GM18861 (cell line): ENCODE measurements at regions not wholly inside any gene's neighbourhood (a gene's known extent, or its start where the extent isn't known, plus 50 kb on each side); places are given as distances from the start of the nearest gene placed in this dataset.

Source experiments
- ATAC-seq: cut with Tn5 transposase; IDR thresholded peaks from one replicate; pipeline ENCODE4 v1.9.1; 2021; ENCODE audit not compliant: unreplicated experiment

DNA sequence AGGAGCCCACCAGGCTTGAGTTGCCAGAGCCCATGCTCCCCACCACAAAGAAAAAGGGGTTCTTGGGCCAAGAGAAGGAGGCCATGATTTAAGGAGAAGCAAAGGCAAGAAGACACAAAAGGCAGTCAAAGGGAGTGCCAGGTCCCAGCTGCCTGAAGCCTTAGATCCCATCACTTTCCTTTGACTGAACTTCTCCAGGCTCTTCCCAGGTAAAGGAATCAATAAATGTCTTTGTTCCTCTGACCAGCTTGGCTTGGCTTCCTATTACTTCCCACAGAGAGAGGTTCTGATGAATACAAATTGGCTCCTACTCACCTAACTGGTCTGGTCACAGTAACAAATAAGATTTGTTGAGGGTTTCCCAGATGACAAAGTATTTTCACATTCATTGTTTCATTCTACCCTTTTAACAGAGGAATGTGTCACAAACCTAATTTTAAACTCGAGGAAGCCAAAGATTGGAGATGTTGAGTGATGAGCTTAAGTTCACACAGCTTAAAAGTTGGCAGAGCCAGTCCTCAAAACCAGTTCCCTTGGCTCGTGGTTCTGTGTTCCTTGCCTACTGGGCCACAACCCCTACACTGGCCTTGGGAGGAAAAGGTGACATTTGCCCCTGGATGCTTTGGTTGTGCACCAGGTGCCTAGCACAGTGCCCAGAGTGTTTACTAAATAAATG, 96.4 kb upstream of the SESN3 start:
- ATAC-seq, result no peak

DNA sequence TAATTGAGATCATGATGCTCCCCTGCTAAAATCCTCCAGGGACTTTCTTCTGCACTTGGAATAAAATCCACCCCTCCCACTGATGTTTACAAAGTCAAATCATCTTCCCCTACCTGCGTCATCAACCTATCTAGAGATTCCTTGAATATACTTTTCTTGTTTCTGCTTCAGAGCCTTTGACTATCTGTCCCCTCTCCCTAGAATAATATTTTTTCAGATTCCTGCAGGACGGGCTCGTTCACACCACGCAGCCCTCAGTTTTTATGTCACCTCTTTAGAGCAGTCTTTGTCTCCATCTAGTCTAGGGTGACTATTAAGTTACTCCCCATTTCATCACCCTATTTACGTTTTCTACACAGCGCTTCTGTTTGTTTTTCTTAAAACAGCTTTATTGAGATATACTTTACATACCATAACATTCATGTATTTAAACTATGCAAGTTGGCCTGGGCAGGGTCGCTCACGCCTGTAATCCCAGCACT, 94.8 kb upstream of the SESN3 start:
- no peak for ATAC-seq

DNA sequence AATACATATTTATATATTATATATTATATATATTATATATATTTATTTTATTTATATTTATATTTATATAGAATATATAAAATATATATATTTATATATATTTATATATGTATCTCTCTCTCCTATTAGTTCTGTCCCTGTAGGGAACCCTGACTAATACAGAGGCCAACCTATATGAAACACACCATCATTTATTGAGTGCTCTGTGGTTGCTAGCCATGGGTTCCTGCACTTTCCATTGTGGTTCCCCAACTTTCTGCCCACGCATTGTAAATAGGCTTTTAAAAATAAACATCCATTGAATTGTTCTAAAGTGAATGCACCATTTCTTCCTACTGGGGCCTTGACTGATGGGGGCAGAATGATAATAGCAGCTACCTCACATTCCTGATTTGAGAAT, 93.8 kb upstream of the SESN3 start:
- ATAC-seq, result no peak

DNA sequence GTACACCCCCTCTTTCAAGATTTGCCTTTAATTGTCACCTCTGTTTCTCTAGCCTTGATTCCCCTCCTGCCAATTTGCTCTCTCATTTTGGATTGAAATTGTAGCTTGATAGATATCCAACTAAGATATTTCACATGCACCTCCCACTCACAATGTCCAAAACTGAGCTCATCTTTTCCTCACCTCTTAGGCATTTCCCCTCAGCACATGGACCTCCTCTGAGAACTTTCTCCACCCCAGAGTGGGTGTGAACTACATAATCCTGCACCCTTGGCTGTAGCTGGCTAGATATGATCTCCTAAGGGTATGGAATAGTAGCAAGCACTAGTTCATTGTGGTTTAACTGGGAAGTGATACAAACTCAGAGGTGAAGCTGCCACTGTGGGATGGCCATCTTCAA, 91.5 kb upstream of the SESN3 start:
- no peak for ATAC-seq

DNA sequence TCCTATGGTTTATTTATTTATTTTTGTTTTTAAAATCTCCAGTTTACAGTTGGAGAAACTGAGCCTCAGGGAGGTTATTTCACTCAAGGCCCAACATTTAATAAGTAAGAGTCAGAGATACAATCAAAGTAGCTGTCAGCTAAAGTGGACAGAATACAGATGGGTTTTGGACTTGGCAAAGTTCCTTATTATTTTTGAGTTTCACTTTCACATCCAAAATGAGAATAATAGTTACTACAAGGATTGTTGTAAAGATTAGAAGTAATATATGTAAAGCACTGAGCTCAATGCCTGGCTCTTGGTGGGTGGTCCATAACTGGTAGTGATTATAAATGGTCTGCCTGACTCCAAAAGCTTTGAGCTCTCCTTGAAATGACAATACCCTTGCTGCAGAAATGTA, 87.5 kb upstream of the SESN3 start:
- ATAC-seq, result no peak

DNA sequence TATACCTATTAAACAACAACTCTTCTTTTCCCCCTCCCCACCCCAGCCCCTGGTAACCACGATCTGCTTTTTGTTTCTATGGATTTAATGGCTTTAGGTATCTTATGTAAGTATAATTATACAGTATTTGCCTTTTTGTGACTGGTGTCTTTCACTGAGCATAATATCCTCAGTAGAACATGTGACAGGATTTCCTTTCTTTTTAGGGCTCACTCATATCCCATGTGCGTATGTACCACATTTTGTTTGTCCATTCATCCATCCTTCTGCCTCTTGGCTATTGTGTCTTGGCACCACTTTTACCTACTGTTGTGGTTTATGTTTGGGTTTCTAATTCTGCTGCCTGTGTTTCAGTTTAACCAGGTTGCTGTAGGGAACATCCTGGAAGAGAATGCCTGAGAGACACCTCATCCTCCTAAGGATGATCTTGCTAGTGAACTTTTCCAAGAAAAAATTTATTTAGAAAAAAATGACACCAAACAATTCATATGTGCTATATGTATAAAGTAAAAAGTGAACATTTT, 77.6 kb upstream of the SESN3 start:
- no peak for ATAC-seq

DNA sequence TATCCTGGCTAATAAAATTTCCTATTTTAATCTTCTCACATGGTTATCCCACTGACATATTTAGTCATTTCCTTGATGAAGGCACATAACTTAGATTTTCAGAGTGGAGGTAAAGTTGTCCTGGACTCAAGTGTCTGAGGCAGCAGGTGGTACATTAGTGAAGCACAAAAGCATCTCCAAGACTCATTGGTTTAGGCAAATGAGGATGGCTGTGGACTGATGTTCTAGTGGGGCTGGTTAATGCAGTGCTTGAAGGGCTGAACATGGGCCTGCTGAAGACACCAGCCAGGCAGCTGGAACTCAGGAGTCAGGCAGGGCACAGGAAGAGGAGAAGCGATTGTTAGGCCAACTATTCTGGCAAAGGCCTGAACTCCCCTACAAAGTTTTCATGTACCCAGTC, 76.3 kb upstream of the SESN3 start:
- ATAC-seq, result no peak

DNA sequence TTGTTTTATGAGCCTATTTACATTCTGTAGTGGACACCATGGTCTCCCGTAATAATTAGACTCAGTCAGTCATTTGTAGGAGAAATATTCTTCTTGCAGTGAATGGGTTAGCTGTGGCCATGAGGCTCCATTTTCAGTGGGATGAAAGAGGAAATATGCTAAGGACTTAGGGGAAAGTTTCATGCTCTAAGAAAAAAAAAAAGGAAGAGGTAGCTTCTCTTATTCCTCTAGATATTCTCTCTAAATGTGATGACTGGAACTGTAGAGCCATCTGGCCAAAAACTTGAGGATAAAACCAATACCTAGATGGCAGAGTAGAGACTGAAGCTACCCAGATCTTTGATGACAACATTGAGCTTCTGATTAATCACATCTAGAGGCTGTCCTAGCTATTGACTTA, 75.8 kb upstream of the SESN3 start:
- no peak for ATAC-seq

DNA sequence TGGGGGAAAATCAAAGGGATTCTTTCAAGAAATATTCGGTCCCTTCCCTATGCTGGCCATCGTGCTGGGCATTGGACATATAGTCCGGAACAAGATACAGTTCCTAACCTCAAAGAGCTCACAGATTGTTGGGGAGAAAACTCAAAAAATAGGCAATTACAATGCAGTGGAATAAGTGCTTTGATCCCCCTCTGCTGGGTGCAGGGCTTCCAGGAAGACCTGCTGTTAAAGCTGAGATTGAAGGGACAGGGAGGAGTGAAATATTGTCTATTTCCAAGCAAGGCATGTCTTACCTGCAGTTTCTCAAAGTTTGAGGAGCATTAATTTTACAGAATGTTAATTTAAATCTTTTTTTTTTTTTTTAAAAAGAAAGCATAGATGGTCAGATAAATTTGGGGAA, 75.1 kb upstream of the SESN3 start:
- ATAC-seq, result no peak

DNA sequence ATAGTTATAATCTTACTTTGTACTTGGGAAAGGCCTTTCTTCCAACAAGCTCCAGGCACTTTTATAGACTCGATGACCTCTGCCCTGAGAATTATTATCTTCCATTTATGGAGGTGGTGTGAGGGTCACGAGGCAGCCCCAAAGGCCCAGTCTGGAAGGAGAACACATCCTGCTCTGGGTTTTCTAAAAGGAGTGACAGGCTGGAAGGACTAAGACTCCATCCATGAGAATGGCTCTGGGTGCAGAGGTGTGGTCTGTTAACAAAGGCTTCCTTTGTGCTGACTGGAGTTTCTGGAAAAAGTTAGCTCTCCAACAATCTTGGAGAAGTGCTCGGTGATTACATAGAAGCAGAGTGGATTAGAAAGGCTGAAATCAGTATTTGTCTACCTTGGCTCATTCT, 74.7 kb upstream of the SESN3 start:
- ATAC-seq, result no peak

DNA sequence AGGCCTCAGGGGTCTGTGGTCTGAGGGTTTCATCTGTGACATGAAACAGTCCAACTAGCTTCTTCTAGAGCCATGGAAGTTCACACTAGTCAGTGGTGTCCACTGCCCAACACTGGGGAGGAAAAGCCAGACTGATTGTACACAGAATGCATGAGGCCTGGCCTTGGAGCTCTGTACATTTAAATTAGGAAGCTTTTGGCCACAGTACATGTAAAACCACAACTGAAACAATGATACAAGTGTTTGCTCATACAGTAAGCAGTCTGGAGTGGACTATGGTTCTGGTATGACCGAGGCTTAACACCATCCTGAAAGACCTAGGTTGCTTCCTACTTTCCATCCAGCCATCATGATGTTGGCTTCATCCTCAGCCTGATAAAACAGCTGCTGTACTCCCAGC, 73.8 kb upstream of the SESN3 start:
- ATAC-seq, result no peak

DNA sequence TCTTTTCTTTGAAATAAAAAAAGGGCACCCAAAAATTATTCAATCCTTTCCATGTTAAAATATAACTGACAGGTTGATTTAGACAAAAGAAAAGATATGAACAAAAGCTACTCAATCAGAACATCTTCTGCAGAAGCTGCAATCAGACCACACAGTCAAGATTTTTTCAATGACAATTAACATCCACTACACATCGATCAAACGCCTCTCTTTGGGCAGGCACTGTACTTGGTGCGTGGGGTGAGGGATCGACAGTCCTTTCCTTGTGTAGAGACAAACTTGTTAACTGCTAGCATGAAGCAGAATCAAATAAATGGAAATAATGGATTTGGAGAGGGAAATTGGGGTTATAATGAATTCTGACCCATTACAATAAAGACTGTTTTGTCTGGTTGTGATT, 71.2 kb upstream of the SESN3 start:
- ATAC-seq, result no peak

DNA sequence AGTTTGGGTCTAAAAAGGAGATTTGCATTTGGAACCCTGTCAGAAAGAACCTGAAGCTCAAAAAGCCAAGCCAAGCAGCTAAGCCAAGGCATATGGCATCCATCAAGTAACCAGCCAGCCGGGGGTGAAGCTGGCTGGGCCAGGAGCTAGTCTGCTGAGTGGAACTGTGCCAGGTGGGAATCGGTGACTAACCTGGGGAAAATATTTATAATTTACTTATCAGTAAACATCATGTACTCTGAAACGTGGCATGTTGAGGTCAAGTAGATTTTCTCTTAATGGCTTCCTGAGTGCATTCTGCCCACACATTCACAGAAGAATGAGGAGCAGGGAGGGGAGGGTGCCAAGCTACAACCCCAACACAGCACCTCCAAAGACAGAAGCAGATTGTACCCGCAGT, 70.5 kb upstream of the SESN3 start:
- no peak for ATAC-seq

DNA sequence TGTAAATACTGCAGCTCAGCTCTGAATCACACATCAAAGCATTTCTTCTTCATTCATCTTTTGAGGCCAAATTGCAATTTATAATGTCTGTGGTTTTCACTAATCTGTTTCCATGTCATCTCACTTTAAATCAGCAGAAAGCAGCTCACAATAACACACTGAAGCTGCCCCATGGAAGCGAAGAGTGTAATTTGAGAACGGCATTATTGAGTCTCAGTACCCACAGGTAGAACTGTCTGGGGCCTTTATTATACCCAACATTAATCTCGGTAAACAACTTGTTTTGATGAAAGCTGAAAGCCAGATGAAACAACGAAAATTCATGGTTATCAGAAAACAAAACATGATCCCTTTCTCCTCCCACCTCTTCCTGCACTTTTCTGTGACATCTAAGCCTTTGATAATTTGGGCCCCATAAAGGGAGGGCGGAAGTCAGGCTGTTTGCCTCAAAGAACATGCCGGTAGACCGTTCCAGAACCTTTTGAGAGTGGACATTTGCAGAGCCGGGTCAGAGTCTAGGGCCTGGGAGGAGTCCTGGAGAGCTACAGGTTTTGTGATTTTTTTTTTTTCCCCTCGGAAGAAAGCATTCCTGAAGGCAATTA, 68.2 kb upstream of the SESN3 start:
- no peak for ATAC-seq

DNA sequence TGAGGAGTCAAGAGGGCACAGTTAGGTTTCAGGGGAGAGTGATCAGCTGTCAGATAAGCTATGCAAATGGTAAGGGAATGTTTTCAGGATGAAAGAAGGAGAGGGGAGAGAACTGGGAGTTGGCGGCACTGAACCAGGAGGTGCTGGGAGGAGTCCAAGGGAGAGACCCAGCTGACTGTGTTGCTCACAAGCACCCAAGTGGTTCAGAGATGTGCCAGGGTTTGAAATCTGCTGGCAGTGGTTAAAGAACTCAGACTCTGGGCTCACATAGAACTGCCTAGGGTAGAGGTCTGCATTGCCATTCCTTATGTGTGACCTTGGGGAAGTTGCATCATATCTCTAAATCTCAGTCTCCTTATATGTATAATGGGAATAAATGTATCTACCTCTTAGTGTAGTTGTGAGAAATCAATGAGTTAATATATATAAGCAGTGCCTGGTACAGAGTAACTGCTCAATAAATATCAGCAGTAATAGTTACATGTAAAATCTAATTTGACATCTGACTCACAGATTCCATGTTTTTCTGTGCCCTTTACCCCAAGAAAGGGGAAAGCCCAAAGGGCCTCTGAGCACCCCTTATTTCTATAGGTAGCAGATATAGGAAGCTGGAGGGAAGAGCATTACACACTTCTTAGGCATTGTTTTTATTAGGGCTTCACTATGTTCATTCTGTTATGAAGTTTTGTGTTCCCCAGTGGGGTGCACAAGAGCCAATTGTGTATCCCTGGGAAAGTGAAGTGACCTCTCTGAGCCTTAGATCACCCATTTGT, 66.9 kb upstream of the SESN3 start:
- no peak for ATAC-seq

DNA sequence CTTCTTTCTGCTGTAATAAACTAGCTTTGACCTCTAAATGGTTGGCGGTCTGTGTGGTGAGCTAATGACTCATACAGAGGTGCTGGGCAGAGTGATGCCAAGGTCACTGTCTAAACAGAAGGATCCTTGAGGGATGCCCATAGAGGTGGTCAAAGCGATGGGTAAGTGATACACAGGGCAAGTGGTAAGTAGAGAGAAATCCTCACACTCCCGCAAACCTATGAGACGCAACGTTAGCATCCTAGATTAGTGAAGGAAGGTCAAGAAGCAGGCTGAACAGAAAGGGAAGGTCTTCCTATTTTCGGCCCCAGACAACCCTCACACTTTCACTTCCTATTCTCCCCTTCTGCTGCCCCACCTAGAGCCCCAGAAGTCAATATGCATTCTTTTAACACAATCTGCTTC, 65.6 kb upstream of the SESN3 start:
- peak; percentile 98 for ATAC-seq

DNA sequence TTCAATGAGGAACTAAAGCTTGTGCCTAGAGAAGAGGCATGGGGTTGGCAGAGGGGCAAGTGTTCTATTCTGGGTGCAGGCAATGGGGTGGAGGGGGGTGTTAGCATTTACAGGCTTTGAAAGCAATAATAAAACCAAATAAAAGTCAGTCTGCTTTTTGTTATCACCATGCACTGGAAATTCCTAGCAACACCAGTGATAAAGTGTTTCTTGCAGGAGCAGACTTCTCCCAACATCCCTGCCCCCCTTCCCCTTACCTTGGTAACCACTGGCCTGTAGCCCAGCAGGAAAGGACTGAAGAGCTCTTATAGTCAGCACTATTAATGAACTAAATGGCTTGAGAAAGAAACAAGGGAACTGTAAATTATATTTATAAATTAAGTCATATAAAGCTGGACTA, 65.2 kb upstream of the SESN3 start:
- no peak for ATAC-seq

DNA sequence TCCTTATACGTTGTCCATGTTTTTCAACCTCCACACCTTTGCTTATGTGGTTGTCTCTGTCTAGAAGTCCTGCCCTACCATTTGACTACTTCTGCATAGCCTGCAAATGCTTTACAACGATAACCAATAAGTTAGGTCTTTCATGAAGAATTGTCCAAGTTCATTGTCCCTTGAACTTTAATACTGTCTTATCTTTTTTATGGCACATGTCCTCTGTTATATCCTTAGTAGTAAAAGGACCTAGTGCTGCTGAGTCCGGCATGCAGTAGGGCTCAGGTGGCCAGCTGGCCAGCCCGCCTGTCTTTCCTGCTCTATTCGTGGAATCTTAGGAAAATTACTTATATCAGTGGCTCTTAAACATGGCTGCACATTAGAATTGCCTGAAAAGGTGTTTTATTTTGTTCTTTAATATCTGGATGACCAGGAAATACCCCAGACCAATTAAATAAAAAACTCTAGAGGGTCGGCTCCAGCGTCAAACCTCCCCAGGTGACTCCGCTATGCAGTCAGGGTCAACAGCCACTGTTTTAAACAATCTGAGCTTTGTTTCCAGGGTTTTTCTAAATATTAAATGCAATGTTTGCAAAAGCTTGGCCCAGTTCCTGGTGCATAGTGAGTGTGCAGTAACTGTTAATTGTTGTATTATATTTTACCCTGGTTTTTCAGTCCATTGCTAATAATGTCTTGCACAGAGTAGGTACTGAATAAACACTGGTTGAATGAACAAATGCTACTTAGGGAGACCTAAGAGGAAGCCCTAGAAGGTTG, 64.6 kb upstream of the SESN3 start:
- ATAC-seq, result no peak

DNA sequence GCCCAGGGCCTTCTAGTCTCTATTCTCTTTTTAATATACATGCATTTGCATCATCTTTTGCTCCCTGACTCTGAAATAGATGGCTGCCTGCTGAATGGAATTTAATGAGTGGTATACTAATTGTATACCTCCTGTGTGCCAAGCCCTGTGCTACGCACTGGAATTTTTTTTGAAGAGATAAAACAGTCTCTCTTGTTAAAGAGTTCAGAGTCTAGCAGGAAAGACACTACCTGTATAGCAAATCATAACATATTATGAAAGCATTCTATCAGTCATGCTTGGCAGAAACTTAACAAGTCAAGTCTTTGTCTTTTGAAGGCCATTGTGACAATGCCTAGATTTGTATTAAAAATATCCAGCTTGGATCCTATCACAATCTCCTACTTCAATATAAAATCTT, 63.7 kb upstream of the SESN3 start:
- ATAC-seq, result no peak

DNA sequence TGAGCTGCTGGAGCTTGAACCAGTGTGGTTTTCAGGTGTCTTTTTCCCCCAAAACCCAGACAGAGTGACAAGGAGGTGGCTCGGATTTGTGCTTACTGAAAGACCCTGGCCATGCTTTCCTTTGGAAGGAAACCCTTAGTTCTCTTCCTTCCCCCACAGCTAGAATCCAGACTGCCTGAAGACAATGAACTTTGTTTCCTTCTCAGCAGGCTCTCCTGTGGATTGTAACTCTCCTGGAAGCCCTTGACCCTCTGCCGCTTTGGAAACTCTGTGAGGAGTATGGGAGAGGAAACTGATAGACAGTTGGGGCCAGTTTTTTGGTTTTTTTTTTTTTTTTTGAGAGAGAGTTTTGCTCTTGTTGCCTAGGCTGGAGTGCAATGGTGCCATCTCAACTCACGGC, 62.1 kb upstream of the SESN3 start:
- no peak for ATAC-seq

DNA sequence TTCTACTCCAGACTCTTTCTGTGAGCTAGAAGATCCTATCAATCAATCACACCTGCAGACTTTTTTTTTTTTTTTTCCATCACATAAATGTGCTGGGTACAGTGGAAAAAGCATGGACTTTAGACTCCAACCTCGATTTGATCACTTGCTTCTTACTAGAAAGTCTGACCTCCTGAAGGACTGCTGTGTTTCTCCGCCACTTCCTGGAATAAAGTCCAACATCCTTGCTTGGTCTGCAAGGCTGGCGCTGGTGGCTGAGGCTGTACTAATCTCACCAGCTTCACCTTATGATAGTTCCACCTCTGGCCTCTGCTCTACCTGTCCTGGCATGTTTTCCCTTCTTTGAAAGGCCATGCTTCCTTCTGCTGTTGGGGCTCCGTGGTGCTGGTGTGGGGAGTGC, 60.9 kb upstream of the SESN3 start:
- ATAC-seq, result no peak
